Stimulated activated CD4-positive, alpha-beta T cell treated with anti-CD3 and anti-CD28 coated beads, Interleukin-15, amount 100 ng/mL, for 1 hour (primary cell): ENCODE measurements at regions not wholly inside any gene's neighbourhood (a gene's known extent, or its start where the extent isn't known, plus 50 kb on each side); places are given as distances from the start of the nearest gene placed in this dataset.

ENCODE experiments used
- DNase-seq, 2 donors: peaks; one replicate each; pipeline ENCODE4 v3.0.0-alpha.2; 2020; ENCODE audit warnings: low read depth in 1 of 2, low spot score in 1 of 2

DNA sequence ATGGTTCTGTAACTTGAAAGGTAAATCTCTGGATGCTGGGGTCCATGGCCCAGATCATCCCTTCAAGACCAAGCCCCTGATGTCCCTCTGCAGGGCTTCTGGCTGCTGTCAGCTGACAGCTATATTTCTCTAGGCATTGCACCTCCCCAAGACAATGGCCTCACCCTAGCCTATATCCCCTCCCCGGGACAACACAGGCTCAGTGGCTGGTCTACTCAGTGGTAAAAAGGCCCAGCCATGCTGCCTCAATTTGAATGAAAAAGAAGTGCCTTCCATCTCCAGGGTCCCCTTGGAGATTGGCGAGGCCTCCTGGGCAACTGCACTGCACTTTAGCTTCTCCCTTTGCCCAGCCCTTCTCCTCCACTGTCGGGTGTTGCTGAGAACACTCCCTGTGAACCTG, 602.8 kb downstream of the CDH26 start:
- DNase-seq, result no peak

DNA sequence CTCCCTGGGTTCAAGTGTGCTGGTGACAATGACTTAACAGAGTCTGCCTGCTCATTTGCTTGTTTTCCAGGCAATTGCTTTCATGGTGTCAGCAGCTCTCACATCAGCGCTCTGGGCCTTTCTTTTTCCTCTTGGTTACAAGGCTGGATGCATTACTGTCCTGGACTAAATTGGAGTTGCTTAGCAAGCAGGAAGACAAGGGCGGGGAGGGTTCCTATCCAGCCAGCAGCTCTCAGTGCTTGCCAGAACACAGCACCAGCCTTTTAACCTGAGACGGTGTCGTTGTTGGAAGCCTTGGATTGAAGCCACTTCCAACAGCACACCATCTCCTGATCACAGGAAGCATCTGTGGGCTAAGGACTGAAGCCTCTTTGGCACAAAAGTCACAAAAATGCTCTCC, 606.9 kb downstream of the CDH26 start:
- no peak for DNase-seq

DNA sequence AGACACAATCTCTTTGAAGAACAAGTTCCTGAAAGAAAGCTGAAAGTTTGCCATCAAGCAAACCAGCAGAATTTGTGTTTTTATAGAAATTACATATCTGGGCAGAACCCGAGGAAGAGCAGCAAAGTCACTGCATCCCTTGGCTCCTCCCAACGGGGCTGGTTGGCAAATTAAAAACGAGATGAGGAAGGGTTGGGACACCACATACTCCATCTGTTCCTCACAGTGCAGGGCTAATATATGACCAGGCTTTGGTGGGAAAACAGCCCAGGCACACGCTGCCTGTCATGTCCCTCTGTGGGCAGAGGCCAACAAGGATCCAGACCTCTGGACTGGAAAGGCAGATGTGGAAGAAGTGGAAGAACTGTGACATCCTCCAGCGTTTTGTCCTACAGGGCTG, 607.3 kb downstream of the CDH26 start:
- no peak for DNase-seq

DNA sequence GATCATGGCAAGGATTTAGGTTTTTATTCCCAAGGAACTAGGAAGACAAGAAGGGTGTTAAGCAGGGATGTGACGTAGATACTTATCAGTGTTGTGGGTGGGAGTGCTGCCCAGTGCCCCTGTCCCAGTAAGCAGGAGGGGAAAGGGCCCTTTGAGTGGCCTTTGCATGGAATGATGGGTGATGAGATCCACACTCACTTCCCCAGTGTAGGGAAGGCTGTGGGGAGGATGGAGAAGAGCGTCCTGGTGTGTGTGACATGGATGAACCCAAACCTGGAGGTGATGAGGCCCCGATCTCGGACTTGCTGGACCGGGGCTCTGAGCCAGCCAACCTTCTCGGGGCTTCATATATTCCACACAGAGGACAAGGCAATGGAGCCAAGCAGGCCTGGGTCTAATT, 610.9 kb downstream of the CDH26 start:
- DNase-seq, result no peak

DNA sequence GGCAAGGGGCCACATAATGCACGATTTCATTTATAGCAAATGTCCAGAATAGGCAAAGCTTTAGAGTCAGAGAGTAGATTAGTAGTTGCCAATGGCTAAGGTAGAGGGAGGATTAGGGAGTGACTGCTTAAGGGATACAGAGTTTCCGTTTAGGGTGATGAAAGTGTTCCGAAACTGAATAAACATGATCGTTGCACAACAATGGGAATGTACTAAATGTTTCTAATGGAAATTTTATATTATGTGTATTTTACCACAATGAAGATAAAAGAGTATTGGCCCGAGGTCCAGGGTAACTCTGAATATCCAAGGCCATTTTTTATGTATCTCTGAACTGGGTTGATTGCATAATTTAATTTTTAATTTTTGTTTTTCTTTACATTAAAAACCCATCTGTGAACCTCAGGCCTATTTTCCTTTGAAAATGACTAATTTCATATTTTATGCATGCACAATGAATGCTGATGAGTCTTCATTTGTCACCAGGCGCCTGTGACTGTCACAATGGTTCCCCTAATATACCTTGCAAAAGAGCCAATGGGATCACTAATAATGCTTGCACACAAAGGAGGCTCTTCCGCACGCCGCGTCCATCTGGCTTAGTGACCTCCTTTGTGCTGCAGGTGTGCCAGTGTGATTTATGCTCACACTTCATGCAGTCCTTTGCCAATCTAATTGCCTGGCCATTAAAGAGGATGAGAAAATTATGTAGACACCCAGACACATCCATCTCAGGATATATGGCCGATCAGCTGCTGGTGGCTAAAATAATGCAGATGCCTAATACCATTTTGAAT, 612.5 kb downstream of the CDH26 start:
- DNase-seq, result no peak

DNA sequence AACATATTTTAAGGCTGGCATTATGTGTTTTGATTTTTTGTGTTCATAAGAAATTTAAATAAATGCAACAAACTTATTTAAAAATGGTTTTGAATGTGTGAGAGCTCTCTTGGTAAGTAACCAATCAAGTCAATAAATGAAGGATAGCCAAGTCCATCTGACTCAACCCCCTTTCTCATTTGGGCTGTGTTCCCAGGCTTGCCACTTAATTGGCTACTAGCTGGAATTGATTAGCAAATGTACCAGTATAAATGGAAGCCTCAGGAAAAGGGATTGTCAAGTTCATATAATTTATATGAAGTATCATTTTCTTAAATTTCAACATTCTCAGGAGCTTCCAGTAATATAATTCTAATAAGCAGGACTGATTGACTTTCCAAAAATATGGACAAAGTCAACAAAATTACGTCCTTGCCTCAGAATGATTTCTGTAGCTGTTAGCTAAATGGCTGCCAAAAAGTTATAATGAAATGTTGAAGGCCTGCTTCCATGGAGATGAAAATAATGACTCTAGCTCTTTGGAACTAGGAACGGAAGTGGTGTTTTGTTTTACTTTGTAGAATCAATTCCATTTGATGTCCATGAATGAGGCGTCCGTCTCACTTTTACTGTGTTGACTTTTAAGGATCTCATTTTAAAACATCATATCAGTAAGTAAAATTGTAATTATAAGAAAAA, 614.9 kb downstream of the CDH26 start:
- DNase-seq, result no peak

DNA sequence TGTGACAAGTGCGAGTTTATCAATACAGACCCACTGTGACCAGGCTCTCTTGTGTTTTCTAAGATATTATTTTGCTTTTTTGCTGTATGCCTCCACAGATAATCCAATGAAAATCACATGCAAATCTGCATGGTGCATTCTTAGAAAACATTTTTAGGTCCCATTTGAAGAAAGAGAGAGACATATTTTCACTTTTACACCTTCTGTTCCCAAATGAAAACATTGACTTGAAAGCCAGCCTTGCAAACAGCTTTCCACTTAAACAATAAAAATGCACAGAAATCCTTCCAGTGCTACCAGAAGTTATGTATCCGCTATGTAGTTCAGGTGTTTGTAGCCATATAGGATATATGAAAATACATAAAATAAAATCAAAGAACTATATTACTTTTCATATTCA, 618.0 kb downstream of the CDH26 start:
- DNase-seq, result no peak

DNA sequence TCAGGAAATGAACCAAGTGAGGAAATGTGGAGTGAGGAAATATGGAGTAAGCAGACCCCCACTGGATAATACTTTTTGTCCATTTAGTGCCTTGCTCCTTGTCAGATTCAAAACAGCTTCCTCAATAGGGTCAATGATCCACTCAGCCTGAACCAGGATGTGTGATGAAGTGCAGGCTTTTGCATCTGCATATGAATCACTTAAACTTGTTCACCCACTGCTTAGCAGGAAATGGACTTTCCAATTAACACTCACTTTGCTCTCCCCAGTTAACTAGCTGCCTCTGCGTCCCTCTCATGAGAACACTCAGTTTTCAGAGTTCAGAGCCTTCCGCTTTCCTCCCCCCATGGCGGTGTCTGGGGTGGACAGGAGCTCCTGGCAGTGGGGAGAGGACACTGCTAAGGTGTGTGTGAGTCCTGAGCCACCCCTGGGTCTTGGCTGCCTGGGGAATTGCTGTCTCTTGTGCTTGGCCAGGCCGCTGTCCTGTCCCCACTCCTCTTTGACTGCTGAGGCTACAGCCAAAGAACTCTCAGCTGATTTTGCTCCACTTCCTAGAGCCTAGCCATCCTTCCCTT, 621.8 kb downstream of the CDH26 start:
- DNase-seq, result no peak

DNA sequence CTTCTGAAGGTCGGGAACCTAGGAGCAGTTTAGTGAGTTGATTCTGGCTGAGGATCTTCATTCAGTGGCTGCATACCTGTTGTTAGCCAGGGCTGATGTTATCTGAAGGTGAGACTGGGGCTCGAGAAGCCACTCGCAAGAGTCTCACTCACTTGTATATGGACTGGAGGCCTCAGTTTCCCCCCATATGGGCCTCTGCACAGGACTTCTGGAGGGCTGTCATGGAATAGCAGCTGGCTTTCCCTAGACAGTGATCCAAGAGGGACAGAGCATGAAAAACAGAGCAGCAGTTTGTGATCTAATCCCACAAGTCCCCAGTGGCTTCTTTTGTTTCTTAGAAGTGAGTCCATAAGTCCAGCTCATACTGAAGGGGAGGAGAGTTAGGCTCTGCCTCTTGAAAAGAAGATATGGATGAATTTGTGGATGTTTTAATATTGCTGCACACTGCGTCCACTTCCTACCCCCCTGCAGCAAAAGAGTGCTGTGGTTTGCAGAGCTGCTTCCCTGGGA, 623.4 kb downstream of the CDH26 start:
- no peak for DNase-seq

DNA sequence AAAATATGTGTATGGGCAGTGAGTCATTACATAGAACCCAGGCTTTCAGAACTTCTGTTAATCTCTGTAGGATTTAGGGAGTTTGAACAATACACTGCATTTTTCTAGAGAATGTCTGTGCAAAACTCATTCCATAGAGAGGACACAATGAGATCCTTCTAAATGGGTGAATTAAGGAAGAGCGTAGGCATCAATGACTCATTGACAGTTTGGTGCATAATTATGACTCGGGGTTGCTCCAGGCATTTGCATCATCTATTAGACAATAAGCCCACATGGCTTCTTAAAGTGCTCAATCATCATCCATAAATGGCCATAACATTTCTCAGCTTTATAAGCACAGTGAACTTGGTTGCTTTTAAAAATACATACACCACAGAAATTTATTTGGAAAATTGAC, 625.5 kb downstream of the CDH26 start:
- DNase-seq, result no peak

DNA sequence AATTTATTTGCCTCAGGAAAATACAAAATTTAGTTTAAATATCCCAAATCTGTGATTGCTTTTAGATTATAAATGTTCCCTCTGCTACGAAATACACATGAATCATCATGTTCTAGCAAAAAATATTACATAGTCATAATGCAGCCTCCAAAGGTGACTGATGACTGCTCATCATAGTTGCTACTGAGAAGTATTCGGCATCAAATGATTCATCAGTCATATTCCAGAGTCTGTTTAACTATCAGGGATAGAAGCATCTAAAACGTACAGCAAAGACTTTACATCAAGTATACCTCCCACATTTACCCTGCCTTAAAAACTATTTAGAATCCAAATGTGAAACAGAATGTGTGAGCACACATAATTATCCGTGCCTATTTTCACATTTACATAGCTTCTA, 626.0 kb downstream of the CDH26 start:
- no peak for DNase-seq

DNA sequence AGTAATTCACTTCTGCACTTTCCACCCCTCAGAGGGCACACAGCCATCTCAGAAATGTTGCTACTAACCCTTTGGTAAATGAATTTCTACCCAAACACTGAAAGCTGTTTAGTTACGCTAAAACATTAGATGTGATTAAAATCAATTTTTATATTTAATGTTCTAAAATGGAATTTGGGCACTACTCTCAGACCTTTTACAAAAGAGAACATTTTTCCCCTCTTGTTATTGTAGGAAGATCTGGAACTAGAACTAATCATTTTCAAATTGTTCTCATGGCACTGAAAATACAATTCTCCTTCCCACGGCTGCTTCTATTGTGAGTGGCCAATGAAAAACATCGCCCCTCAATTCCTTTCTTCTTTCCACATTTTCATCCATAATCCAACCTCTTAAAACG, 627.4 kb downstream of the CDH26 start:
- DNase-seq, result no peak

DNA sequence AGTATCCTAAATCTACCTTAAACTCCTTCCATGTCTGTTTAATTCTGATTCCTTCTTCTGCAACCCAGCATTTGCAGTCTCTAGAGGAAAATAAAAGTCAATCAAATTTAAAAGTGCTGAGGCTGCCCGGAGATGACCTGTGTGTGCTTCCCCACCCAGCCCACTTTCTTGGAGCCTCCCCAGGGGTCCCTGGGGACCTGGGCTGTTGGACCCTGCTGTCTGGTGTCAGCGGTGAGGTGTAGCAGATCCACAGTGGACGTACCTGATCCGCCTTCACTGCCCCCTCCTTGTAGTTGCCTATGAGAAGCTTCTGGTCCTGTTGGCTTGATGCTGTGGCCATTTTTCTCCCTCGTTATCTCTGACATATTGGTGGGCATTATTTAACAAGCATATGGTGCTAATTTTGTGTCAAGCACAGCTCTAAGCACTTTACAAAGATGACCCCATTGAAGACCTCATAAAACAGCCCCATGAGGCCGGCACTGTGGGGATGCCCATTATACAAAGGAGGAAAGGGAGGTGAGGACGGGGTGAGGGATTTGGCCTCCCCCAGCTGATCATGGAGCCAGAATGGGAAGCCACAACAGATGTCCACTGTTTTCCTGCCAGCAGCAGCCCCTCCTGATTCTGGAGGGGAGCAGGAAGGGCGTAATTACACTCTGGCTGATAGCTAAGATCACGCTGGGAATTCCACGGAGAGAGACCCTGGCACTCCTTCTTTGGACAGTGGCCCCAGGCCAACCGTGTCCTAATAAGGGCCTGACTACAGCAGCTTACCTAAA, 628.2 kb downstream of the CDH26 start:
- no peak for DNase-seq

DNA sequence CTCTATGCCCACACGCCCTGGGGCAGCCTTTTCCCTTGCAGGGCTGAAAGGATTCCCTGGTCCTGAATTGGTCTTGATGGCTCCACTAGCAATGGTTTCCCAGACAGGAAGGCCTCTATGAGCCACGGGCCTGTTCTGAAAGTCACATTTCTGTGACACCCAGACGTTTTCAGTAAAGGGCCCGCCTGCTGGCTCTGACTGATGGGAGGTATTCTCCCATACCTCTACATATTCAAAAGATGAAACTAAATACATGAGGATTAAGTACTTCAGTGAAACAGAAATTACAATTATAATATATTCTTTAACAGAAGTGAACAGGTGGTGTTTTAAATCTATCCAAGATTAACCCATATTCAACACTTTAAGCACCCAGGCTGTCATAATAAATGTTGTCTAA, 629.8 kb downstream of the CDH26 start:
- DNase-seq, result no peak

DNA sequence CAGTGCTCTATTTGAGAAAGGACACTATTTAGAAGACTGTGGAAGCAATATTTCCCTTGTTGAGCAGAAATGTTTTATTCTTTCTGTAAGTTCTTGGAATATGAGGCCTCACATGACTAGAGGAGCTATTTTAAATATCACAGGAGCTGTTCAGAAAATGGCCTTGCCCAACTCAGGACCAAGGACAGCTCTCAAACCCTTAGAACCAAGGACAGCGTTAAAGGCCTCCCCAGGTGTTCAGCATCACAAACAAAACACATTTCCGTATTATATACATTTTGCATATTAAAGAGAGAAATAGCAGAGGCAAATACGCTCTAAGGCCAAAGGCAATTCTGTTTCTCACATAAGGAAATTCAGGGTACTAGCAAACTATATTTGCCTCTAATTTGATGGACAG, 631.4 kb downstream of the CDH26 start:
- DNase-seq, result no peak

DNA sequence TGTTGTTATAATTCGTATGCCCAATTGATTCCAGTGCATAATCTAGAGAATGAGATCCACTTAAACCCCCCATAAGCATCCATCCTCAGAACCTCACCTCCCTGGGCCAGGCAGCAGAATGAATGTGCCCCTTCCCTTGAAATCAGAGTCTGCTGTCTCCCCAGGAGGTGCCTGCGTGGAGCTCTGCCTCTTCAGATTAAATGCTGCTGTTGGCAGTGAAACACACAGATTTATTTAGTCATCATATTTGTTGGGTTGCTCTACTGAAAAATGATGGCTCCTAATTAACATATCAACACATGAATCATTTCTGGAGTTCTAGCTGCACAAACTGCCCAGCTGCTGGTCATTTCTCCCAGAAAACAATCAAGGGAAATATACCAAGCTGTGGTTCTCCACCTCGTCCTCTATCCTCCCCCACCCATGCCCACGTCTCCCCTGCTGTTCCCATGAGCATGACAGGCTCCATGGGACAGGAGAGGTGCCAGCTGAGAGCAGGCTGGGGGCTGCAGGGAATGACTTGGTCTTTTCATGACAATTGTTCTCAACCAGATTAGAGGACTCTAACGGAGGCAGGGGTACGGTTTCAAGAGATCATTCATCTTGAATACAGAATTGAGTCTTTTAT, 633.1 kb downstream of the CDH26 start:
- DNase-seq, result no peak

DNA sequence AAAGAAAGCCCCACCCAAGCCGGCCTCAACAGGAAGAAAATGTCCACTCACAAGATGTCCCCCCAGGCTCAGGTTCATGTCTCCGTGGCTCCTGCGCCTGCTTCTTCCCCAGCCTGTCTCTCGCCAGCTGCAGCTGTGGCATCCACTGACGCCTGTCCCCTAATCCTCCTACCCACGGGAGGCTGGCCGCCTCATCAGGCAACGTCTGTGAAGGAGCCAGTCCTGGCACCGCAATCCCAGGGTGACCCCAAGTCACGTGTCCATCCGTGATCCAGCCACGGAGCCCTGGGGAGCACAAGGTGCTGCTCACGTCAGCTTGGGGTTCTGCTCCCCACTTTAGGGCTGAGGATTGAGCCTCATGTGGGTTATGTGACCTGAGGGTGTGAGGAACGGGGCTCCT, 640.3 kb downstream of the CDH26 start:
- DNase-seq, result no peak

DNA sequence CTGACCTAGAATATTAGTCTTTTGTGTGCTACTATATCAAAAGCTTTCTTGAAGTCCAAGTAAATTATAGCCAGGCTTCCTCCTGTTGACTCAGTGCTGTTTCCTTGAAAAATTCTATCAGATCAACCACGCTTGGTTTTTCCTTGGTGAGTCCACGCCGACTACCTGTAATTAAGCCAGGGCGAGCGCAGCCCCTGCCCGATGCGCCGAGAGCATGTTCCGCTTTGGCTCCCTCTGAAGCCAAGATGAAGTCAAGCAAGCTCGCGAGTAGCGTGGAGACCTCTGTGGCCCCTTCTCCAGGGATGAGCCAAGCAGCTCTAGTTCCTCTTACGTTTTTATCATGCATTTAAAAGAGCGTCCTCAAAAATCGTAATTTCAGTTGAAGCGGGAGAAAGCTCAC, 641.2 kb downstream of the CDH26 start:
- no peak for DNase-seq

DNA sequence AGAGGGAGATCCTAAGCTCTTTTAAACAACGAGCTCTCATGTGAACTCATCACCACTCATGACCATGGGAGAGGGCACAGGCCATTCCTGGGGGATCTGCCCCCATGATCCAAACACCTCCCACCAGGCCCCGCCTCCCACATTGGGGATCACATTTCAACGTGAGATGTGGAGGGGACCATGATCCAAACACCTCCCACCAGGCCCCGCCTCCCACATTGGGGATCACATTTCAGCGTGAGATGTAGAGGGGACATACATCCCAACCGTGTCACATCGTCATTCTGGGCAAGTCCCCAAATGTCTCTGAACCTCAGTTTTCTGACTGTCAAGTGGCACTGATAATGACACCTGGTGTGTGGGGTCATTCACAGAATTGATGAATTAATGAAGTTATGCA, 641.8 kb downstream of the CDH26 start:
- DNase-seq, result no peak

DNA sequence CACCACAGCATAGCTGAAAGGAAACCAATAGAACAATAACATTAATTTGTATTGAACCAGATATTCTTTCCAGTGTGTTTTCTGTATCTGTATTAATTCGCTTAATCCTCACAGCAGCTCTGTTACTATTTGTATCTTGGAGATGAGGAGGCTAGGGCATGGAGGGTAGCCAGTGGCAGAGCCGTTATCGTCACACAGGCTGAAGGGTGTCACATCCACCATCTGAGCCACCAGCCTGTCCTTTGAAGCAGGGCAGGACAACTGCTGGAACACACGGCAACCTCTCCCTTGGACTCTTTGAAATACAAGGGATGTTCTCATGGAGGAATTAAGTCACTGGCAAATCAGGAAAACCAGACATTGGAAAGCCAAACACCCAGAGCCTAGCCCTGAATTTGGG, 628.0 kb upstream of the CDH4 start:
- DNase-seq, result no peak
